GM19372 (cell line): ENCODE measurements at regions not wholly inside any gene's neighbourhood (a gene's known extent, or its start where the extent isn't known, plus 50 kb on each side); places are given as distances from the start of the nearest gene placed in this dataset.

Experiments
- ATAC-seq: cut with Tn5 transposase; IDR thresholded peaks from one replicate; pipeline ENCODE4 v1.9.1; 2021; ENCODE audit warnings: mild to moderate bottlenecking, low read depth, moderate library complexity; ENCODE audit not compliant: unreplicated experiment

DNA sequence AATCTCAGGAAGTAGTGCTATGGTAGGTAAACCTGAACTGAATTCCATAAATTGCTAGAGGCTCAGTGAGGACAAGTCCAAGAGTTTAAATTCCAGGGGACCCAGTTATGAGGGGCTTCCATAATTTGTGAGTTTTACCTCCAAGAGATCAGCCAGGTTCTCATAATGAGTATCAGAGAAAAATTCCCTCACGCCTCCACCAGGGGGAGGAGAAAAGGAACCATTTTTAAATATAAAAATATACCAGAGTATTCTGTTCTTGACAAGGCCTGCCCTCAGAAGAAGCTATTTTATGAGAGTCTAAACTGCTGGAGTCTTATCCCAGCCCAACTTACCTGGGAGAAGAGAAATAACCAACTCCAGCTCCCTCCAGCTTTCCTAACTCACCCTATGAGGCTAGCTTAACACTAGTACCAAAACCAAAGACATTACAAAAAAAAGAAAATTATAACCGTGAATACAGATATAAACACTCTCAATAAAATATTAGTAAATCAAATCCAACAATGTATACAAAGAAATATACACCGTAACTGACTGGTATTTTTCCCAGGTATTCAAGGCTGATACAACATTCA is 158.7 kb downstream of the TFAP2A start:
- ATAC-seq, result no peak

DNA sequence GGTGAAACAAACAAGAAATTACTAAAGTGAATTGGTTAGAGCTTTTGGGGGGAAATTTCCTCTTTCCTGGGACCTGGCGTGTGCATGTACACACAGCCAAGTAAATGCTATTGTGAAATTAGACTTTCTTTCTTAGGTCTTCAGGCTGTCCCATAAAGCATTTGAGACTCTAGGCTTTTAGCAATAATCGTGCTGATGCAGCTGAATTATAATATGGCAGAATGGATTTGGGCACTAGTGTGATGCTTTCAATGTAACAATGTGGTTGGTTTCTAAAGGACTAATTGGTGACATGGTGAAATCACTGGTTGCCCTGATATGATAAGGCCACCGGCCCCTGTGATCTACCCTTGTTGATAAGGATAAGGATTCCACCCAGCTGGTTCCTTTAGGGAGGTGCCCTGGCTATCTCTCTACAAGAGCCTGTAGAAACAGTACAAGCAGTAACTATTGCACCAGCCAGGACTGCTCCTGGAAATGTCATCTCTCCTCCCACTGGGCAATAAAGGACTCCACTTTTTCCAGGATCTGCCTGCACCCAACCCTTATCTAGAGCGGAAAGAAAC is 164.1 kb downstream of the TFAP2A start:
- ATAC-seq, result no peak

DNA sequence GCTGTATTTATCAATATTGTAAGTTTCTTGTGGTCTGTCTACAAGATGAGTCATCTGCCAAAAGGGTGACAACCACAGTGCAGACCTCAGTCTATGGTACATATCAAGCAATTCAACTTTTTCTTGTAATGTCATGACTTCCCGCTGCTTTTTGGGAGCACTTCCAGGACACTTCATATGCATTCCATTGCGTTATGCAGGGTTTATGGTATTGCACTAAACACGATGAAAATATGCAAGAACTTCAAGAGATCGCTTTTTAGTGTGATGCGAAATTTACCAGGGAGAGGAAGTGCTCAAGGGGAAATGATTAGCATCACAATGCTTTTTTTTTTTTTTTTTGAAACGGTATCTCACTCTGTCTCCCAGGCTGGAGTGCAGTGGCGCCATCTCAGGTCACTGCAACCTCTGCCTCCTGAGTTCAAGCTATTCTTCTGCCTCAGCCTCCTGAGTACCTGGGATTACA is 166.5 kb downstream of the TFAP2A start:
- no peak for ATAC-seq

DNA sequence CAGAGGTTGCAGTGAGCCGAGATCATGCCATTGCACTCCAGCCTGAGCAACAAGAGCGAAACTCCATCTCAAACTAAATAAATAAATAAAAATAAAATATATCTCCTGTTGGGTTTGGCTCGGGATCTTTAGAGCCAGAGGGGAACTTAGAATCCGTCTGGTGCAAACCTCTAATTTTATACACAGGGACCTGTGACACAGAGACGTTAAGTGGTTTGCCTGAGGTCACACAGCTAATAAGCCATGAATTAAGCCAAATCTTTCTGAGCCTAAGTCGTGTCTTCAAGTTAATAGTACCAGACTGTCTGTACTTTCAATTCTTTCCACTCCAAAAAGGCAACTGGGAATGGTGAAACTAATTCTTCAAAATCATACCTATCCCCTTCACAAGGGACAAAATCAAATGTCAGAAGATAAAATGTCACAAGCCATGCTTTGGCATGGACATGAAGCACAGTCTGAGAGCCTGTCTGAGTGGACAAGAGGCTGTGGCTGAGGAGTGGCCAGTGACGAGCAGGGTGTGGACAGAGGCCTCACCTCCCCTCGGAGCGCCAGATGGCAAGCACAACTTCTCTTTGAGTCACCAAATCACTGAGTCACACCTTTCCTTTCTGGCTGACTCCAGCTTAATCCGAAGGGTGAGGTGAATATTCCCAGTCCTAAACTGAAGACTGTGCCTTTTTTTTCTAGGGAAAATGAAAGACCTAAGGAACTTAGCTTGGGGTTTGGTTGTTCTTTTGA is 177.4 kb downstream of the TFAP2A start:
- no peak for ATAC-seq

DNA sequence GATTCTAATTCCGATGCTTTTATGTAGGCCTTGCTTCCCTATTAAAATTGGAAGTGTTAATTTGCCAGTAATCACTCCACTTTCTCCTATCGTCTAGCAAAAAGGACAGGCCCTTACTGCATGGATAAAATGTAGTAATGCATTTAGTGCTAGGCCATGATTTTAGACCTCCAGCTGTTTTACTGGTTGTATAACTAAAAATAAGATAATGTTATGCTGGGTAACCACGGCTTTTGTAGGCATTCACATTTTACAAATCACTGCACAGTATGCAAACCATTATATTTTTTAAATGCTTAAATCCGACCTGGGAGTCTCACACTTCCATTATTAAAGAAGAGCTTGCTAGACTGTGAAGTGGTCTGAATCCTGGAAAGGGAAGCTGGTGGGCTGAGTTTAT is 179.5 kb downstream of the TFAP2A start:
- no peak for ATAC-seq

DNA sequence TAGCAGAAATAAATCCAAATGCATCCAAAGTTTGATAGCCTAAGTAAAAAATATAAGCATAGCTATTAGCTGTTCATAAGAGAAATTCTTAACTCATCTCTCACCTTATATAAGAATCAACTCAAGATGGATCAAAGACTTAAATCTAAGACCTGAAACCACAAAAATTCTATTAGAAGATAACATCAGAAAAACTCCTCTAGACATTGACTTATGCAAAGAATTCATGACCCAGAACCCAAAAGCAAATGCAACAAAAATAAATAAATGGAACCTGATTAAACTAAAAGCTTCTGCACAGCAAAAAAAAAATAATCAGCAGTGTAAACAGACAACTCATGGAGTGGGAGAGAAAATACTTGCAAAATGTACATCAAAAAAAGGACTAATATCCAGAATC is 184.3 kb downstream of the TFAP2A start:
- no peak for ATAC-seq

DNA sequence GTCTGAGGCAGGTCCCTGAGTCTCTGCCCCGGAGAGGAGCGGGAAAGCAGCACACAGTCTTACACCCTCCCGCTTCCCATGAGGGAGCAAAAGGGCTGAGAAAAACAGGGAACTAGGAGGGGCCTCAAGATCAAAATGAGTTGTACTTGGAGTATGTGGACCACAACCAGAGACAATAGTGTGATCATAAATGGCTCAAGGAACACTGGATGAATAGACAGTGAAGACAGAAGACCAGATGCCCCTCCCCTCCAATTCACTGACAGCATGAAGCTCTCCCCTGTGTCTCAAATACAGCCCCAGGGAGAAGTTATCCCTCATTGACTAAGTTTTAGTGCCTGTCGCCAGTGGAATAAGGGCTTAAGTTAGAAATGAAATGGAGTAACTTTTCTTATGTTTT is 191.0 kb downstream of the TFAP2A start:
- ATAC-seq, result no peak

DNA sequence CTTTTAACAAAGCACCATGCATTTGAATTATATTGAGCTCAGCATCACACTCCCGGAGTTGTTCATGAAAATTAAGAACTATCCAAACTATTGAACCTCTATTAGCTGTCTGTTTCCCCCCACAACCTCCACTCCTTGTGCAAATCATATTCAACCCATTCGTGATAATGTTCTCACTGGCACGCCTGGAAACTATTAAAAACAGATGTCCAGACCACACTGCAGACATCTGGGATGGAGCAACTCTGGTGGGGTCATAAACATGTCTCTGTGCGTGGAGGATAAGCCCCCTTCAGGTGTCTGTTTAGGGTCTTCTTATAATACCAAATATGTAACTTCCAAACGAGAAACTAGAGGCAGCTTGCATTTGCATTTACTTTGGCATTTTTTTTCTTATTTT is 193.7 kb downstream of the TFAP2A start:
- ATAC-seq, result no peak

DNA sequence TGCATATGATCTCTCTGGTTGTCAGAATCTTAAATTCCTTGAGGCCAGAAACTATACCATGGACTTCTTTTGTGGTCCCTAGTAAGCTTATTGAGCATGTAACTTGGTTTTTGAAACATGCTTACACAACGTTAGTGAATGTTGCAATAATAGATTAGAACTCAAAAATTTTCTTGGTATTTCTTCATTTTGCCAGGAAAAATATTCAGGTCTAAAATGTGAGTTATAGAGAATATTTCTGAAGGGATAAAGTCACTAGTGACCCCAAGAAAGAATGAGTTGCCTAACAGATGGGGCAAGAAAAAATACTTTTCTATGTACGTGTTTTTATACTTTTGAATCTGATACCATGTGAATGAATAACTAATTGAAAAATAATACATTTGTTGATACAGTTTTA is 195.4 kb downstream of the TFAP2A start:
- ATAC-seq, result no peak

DNA sequence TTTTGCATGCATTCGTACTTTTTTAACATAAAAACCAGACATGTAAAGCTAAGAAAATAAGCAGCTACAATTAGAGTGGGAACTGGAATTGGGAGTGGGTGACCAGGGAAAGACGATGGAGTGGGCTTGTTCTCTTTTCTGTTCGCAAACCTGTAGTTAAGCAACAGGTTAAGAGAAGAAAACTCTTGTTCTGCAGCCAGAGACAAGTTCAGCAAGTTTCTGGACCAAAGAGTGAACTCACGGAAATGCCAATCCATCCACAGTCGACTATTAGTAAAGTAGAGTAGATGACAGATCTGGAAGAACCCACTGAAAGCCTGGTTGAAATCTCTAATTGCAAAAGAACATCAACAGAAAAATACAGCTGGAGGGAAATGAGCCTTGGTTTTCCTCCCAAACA is 197.8 kb downstream of the TFAP2A start:
- ATAC-seq, result no peak

DNA sequence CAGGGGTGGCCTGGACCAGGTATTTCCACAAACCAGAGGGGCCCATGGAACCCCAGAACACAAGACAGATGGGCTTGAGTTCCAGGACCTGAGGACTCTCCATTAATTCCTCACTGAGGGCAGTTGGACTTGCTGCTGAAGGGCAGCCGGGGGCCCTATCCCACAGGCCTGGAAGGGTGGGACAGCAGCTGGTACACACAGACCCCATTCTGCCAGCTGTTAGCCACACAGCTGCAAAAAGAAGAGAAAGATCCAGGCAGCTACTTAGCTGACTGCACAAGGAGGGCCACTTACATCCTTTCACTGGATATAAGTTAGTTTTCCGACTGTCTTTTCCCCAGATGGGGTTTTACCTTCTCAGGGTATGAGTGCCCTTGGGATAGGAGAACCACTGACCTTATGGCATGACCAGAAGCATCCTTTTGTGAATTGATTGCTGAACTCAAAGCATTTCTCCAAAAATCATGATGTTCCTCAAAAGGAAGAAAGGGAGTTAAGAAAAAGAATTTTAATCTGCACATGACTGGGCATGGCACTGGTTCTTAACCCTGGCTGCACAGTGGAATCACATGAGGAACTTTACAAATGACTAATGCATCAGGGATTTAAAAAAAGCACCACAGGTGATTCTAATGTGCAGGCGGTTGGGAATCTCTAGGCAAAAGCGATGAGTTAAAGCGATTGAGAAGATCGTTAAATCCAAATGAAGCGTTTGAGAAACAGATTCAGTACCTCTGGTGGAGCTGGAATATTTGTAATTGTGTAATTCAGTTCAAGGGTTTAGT is 199.4 kb downstream of the TFAP2A start:
- ATAC-seq, result no peak

DNA sequence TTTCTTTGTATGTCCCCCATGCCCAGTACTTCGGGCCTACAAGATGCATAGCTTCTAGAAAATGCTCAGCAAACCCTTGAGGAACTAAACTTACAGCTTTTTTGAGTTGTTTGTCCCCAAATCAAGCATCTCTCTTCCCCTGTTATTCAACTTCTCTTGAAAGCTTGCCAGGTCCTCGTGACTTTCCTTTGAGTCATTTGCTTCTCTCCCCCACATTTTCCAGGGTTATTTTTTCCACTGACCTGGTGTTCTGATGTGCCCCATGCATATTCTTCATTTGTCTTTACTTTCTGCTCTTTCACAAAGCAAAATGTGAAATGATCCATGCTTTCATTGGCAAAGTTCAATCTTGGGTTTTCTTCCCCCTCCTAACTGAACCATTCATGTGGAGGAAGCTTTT is 204.8 kb downstream of the TFAP2A start:
- no peak for ATAC-seq

DNA sequence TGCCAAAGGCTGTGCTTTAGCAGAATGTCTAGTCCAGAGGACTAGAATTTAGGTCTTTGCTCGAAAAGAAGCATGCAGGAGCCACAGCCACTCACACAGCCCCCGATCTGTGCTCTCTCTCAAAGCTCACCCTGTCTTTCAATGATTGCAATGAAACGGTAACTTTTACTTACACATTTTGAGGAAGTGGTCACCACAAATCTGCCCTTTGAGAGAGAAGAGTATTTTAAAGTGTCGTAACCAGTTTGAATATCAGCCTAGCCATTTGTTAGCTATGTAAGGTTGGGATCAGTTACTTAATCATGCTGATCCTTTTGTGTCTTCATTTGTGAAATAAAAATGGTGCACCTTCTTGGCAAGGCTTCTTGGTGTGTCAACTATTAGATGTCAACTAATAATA is 209.0 kb downstream of the TFAP2A start:
- no peak for ATAC-seq

DNA sequence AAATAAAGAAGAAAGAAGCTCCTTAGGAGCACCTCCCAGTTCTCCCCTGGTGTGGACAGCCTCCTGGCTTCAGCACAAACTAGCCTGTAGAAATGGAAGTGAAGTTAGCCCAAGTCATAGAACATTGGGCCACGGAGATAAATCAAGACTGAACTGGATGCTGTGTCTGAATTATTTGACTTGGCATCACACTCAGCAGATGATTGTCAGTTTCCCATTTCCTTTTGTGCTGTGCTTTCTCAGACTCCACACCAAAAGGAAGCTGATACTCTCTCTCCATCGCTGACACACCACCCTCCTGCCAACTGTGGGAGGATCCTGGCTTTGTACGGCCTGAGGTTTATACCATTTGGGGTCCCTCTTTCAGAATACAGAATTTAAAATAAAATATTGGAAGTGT is 209.8 kb downstream of the TFAP2A start:
- ATAC-seq, result no peak

DNA sequence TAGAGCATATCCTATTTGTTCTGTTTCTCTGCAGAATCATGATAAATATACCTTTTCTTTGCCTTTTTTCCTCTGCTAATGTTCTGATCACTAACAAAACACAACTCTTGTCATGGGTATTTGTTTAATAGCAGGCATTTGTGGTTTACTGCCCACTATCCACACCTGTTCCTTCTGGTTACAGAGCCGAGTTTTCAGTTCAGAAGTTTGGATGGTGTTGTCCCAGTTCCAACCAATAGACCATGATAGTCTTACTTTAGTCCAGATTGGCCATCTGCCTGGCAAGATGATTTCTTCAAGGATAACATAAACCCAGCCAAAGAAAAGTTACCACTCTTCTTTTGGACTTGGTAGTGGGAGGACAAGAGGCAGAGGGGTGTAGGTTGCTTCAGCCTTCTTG is 211.2 kb downstream of the TFAP2A start:
- no peak for ATAC-seq

DNA sequence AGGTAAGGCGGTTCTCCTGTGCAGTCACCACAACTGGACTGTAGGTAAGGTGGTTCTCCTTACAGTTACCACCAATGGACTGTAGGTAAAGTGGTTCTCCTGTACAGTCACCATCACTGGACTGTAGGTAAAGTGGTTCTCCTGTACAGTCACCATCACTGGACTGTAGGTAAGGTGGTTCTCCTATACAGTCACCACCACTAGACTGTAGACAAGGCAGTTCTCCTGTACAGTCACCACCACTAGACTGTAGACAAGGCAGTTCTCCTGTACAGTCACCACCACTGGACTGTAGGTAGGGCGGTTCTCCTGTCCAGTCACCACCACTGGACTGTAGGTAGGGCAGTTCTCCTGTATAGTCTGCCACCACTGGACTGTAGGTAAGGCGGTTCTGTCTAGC is 212.3 kb downstream of the TFAP2A start:
- no peak for ATAC-seq

DNA sequence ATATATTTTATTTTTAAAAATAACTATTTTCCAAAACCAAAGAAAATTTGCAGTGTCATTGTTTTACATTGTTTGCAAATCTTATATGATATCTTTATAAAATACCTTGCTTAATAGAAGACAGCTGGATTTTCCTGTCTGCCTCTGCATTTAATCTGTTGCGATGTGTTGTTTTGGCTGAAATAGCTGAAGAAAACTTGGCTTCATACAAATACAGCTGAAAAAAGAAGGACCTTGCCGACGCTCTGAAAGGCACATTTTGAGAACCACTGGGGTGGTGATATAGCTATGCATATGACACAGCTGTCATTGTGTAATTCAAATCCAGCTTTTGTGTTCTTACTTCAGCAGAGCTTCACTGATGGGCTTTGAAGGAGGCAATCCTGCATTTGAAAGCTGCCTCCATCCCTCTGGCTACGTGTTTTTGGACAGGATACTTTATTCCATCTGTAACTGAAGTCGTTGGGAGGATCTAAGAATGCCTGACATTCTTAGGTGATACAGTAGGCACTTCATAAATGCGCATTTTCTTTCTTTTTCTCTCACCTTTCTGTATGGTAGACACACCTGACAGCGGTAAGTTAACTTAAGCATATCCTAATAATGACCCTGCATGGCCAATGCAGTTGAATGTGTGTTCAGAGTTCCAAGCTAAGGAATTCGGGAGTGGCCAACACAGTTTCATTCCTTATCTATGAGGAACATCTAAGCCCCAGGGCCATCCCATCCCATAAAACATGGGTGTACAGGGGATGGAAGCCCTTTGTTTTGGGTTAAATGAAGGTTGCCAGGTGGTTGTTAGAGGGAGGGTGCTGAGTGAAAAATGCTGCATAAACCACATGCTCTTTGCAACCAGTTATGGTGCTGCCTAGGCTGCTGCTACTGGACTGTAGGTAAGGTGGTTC is 213.0 kb downstream of the TFAP2A start:
- ATAC-seq, result no peak

DNA sequence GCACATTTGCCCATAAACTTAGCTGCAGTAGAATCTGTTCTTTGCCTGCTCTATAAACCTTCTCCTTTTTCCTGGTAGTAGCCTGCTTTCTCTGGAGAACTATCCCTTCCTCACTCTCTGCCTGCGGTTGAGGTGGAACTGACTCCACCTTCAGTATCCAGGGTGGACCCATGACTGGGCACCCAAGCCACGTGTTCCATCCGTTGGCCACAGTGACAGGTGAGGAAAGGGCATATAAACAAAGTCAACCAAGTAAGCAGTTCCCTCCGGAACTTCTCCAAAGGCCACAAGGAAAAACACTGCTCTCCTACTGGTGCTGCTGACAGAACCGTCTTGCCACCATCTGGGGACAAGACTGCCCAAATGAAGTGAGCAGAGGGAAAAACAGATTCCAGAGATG is 218.8 kb downstream of the TFAP2A start:
- ATAC-seq, result no peak

DNA sequence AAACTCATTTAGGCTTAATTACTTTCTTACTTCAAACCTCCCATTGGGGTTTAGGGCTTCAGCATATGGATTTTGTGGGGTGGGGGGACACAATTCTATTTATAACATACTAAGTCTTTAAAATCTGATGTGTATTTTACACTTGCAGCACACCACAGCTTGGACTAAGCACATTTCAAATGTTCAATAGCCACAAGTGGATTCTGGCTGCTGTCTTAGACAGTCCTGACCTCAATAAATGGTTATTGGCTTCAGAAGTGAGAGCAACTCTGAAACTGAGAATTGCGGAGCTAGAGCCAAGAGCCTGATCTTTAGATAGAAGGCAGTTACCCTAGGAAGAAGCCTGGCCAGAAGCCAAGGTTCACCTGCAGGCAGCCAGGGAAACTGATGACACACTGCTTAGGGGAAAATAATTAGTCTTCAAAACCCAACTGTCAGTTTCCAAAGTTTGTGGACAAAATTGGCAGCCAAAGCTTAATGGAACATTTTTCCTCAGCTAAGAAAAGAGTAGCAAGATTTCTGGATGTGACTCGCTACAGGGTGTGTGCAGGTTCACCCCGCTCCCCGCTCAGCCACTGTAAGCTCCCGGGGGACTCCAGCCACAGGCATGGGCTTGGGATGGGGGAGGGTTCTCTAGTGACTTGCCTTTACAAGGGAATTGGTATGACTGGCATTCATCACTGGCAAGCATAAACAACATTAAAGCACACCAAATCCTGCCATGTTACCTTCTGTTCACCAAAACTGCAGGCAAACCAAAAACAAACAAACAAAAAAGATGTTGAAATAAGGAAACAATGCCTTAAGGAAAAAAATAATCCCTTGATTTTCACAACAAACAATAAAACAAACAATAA is 219.8 kb downstream of the TFAP2A start:
- no peak for ATAC-seq
